Calu3 (cell line): ENCODE measurements at regions not wholly inside any gene's neighbourhood (a gene's known extent, or its start where the extent isn't known, plus 50 kb on each side); places are given as distances from the start of the nearest gene placed in this dataset.

Experiments used
- BruUV-seq: library from RNA; stranded (reverse); fragments of 400-500 nt; replicated peaks from 2 replicates; lab custom pipeline; 2021; lab: Mats Ljungman, UMichigan
- CTCF ChIA-PET: fragments of 300-600 bp; sonication (Branson Sonifier 250); formaldehyde crosslinking; loops from one replicate; lab custom pipeline; 2022; ENCODE audit warnings: antibody characterized with exemption; lab: Charles Lee
- DNase-seq: peaks from one replicate; pipeline ENCODE4 v3.0.0; 2022
- H3K27ac Mint-ChIP-seq: one replicate; pipeline ENCODE4 v1.8.0; 2022; ENCODE audit warnings: mixed read lengths; ENCODE audit not compliant: unreplicated experiment
- H3K27me3 Mint-ChIP-seq: one replicate; pipeline ENCODE4 v1.8.0; 2022; ENCODE audit warnings: mixed read lengths; ENCODE audit not compliant: unreplicated experiment
- H3K36me3 Mint-ChIP-seq: one replicate; pipeline ENCODE4 v1.8.0; 2022; ENCODE audit warnings: mild to moderate bottlenecking, moderate library complexity, mixed read lengths; ENCODE audit not compliant: insufficient read depth, unreplicated experiment
- H3K4me1 Mint-ChIP-seq: one replicate; pipeline ENCODE4 v1.8.0; 2022; ENCODE audit warnings: mild to moderate bottlenecking, low read depth, mixed read lengths; ENCODE audit not compliant: unreplicated experiment
- H3K4me3 Mint-ChIP-seq: one replicate; pipeline ENCODE4 v1.8.0; 2022; ENCODE audit warnings: mild to moderate bottlenecking, low read depth, moderate library complexity, mixed read lengths; ENCODE audit not compliant: unreplicated experiment
- H3K9me3 Mint-ChIP-seq: one replicate; pipeline ENCODE4 v1.8.0; 2022; ENCODE audit warnings: low read depth, mixed read lengths; ENCODE audit not compliant: unreplicated experiment
- intact Hi-C: fragments of 100-400 bp; cut with micrococcal nuclease; formaldehyde crosslinking; loops from one replicate; pipeline ENCODE4 v1.10.0; 2022; ENCODE audit not compliant: unreplicated experiment
- TF ChIP-seq, protein P1 (sequence below): fragments of 200-600 bp; IDR thresholded peaks from one replicate; pipeline ENCODE4 v1.8.0; 2022; ENCODE audit warnings: antibody characterized with exemption; ENCODE audit not compliant: unreplicated experiment

DNA sequence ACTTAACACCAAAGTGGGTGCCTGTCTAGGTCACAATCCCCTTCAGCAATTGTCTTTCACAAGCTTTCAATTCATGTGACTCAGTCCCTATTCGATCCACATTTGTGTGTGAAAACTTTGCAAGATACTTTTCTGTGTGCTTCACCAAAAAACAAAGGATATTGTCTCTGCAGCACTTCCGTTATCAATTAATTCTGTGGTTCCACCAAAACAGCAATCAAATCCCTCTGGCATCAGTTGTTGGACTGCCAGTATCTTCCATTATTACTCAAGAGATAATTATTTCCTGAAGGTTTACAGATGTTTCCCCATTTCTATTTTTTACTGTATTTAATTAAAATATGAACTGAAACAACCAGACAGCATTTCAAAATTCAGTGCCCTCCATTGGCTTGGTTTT is 481.4 kb downstream of the SUCLA2 start:
- BruUV-seq = no TSS peak
- no peaks in the 10 kb centered on the region for H3K27me3 Mint-ChIP-seq
- no peak overlapping the region for H3K4me3 Mint-ChIP-seq
- TF ChIP-seq, protein P1, sequence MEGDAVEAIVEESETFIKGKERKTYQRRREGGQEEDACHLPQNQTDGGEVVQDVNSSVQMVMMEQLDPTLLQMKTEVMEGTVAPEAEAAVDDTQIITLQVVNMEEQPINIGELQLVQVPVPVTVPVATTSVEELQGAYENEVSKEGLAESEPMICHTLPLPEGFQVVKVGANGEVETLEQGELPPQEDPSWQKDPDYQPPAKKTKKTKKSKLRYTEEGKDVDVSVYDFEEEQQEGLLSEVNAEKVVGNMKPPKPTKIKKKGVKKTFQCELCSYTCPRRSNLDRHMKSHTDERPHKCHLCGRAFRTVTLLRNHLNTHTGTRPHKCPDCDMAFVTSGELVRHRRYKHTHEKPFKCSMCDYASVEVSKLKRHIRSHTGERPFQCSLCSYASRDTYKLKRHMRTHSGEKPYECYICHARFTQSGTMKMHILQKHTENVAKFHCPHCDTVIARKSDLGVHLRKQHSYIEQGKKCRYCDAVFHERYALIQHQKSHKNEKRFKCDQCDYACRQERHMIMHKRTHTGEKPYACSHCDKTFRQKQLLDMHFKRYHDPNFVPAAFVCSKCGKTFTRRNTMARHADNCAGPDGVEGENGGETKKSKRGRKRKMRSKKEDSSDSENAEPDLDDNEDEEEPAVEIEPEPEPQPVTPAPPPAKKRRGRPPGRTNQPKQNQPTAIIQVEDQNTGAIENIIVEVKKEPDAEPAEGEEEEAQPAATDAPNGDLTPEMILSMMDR = no peak
- CTCF ChIA-PET = no interaction called here
- no peak overlapping the region for H3K27ac Mint-ChIP-seq
- H3K36me3 Mint-ChIP-seq = no peaks in the 10 kb centered on the region
- H3K4me1 Mint-ChIP-seq = no peaks in the 10 kb centered on the region
- no peak for DNase-seq
- H3K9me3 Mint-ChIP-seq = peaks cover 2% of the 10 kb centered on the region
- intact Hi-C loops = no loop called here

- Mint-ChIP-seq H3K4me3 (no peak overlapping the region), H3K27me3 (no peaks in the 10 kb centered on the region), H3K4me1 (no peaks in the 10 kb centered on the region), H3K36me3 (no peaks in the 10 kb centered on the region), H3K27ac (no peak overlapping the region), H3K9me3 (peaks cover 2% of the 10 kb centered on the region)
- BruUV-seq = no TSS peak
- DNase-seq = no peak
- CTCF ChIA-PET = no interaction called here
- TF ChIP-seq, protein P1 = no peak
- intact Hi-C loops = no loop called here
Measured at GRCh38 chr13:47518530-47518929, 482.5 kb downstream of the SUCLA2 start.

DNA sequence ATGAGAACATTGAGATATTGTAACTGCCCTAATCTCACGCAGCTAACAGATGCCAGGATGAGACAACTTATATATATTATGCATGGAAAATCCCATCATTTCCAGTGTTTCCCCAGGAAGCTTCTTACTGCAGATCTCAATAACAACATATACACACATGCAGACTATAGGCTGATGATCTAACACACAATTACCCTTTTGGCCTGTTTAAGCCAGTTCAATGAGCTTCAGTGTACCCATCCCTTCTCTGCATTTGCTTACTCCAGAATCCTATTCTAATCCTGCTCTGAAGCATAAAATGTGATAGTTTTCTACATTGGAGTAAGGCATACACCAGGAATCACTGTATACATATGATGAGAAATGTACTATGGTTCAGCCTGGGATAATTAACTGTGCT is 489.4 kb downstream of the SUCLA2 start:
- BruUV-seq = no TSS peak
- no peak overlapping the region for H3K27ac Mint-ChIP-seq
- no peaks in the 10 kb centered on the region for H3K27me3 Mint-ChIP-seq
- H3K4me1 Mint-ChIP-seq = peaks cover 14% of the 10 kb centered on the region
- peaks cover 5% of the 10 kb centered on the region for H3K9me3 Mint-ChIP-seq
- no peak overlapping the region for H3K4me3 Mint-ChIP-seq
- no peak for DNase-seq
- intact Hi-C loops = no loop called here
- TF ChIP-seq, protein P1 = no peak
- CTCF ChIA-PET = no interaction called here
- H3K36me3 Mint-ChIP-seq = no peaks in the 10 kb centered on the region

- no peak overlapping the region for H3K4me3 Mint-ChIP-seq
- DNase-seq = no peak
- no TSS peak for BruUV-seq
- no peak overlapping the region for H3K27ac Mint-ChIP-seq
- CTCF ChIA-PET = no interaction called here
- TF ChIP-seq, protein P1 = no peak
- peaks cover 3% of the 10 kb centered on the region for H3K9me3 Mint-ChIP-seq
- H3K27me3 Mint-ChIP-seq = no peaks in the 10 kb centered on the region
- no peaks in the 10 kb centered on the region for H3K36me3 Mint-ChIP-seq
- peaks cover 14% of the 10 kb centered on the region for H3K4me1 Mint-ChIP-seq
- intact Hi-C loops = no loop called here
Measured at GRCh38 chr13:47508527-47509228, 492.4 kb downstream of the SUCLA2 start.
